ENCODE measurements at regions not wholly inside any gene's neighbourhood (a gene's known extent, or its start where the extent isn't known, plus 50 kb on each side); places are given as distances from the start of the nearest gene placed in this dataset.

- H3K9me3 Mint-ChIP-seq = peaks cover 7% of the 10 kb centered on the region
- no peak overlapping the region for H3K27ac Mint-ChIP-seq
- ChIA-PET CTCF (no interaction called here), POLR2A (no interaction called here)
- no peaks in the 10 kb centered on the region for H3K4me1 Mint-ChIP-seq (ENCODE audit: low read depth)
- intact Hi-C loops (cut with micrococcal nuclease) = no loop called here
- H3K27me3 Mint-ChIP-seq = no peaks in the 10 kb centered on the region
- ATAC-seq = no peak
- H3K4me3 Mint-ChIP-seq = no peak overlapping the region
- no peaks in the 10 kb centered on the region for H3K36me3 Mint-ChIP-seq (ENCODE audit: low read depth)
- no peak for TF ChIP-seq CTCF (IDR thresholded peaks at IDR 0.05)
- DNase-seq = no peak
Observed at GRCh38 chr4:116839826-116840225, 245.6 kb downstream of the TRAM1L1 start.

GRCh38 chr4:116838609-116839008 is 246.8 kb downstream of the TRAM1L1 start:
- H3K27me3 Mint-ChIP-seq = no peaks in the 10 kb centered on the region
- no peak for TF ChIP-seq CTCF (IDR thresholded peaks at IDR 0.05)
- no peak overlapping the region for H3K4me3 Mint-ChIP-seq
- ChIA-PET POLR2A (no interaction called here), CTCF (no interaction called here)
- H3K4me1 Mint-ChIP-seq (ENCODE audit: low read depth) = no peaks in the 10 kb centered on the region
- intact Hi-C loops (cut with micrococcal nuclease) = no loop called here
- peaks cover 7% of the 10 kb centered on the region for H3K9me3 Mint-ChIP-seq
- no peak overlapping the region for H3K27ac Mint-ChIP-seq
- H3K36me3 Mint-ChIP-seq (ENCODE audit: low read depth) = no peaks in the 10 kb centered on the region
- DNase-seq (no peak), ATAC-seq (no peak)

GRCh38 chr4:116829187-116829586 is 256.2 kb downstream of the TRAM1L1 start:
- no peak for ATAC-seq
- Mint-ChIP-seq H3K4me3 (no peak overlapping the region), H3K9me3 (peaks cover 8% of the 10 kb centered on the region), H3K4me1 (ENCODE audit: low read depth) (no peaks in the 10 kb centered on the region), H3K27ac (no peak overlapping the region), H3K27me3 (no peaks in the 10 kb centered on the region), H3K36me3 (ENCODE audit: low read depth) (no peaks in the 10 kb centered on the region)
- TF ChIP-seq CTCF (IDR thresholded peaks at IDR 0.05) = no peak
- ChIA-PET POLR2A (no interaction called here), CTCF (no interaction called here)
- intact Hi-C loops (cut with micrococcal nuclease) = no loop called here
- no peak for DNase-seq

- Mint-ChIP-seq H3K27ac (no peak overlapping the region), H3K4me1 (ENCODE audit: low read depth) (no peaks in the 10 kb centered on the region), H3K27me3 (no peaks in the 10 kb centered on the region), H3K36me3 (ENCODE audit: low read depth) (no peaks in the 10 kb centered on the region), H3K9me3 (peaks cover 8% of the 10 kb centered on the region), H3K4me3 (no peak overlapping the region)
- ChIA-PET CTCF (no interaction called here), POLR2A (no interaction called here)
- DNase-seq (no peak), ATAC-seq (no peak)
- no peak for TF ChIP-seq CTCF (IDR thresholded peaks at IDR 0.05)
- intact Hi-C loops (cut with micrococcal nuclease) = no loop called here
Observed at GRCh38 chr4:116824172-116824571, 261.2 kb downstream of the TRAM1L1 start.

- Mint-ChIP-seq H3K4me3 (no peak overlapping the region), H3K4me1 (ENCODE audit: low read depth) (no peaks in the 10 kb centered on the region), H3K27me3 (no peaks in the 10 kb centered on the region), H3K27ac (no peak overlapping the region), H3K9me3 (peaks cover 2% of the 10 kb centered on the region), H3K36me3 (ENCODE audit: low read depth) (no peaks in the 10 kb centered on the region)
- ChIA-PET POLR2A (no interaction called here), CTCF (no interaction called here)
- intact Hi-C loops (cut with micrococcal nuclease) = no loop called here
- no peak for TF ChIP-seq CTCF (IDR thresholded peaks at IDR 0.05)
- no peak for DNase-seq
- no peak for ATAC-seq
Observed at GRCh38 chr4:116811730-116812129, 273.6 kb downstream of the TRAM1L1 start.

Data from activated CD8-positive, alpha-beta T cell treated with anti-CD3 and anti-CD28 coated beads for 36 hours (primary cell).